ENCODE measurements at regions not wholly inside any gene's neighbourhood (a gene's known extent, or its start where the extent isn't known, plus 50 kb on each side); places are given as distances from the start of the nearest gene placed in this dataset.

- DNase-seq, result no peak
These were observed 50.6 kb upstream of the SLC45A1 start for GRCh38 chr1:8267307-8267706.

- no peak for DNase-seq
These were observed 51.3 kb upstream of the SLC45A1 start for GRCh38 chr1:8266436-8267165.

- peak; percentile 59 for DNase-seq
These were observed 54.1 kb upstream of the SLC45A1 start for GRCh38 chr1:8263791-8264190.

- no peak for DNase-seq
These were observed 56.5 kb upstream of the SLC45A1 start for GRCh38 chr1:8261398-8261762.

- peak; percentile 58 for DNase-seq
These were observed 58.2 kb upstream of the SLC45A1 start for GRCh38 chr1:8259498-8260290.

- peak; percentile 74 for DNase-seq
These were observed 60.3 kb upstream of the SLC45A1 start for GRCh38 chr1:8257621-8258020.

GRCh38 chr1:8256321-8256720 is 61.6 kb upstream of the SLC45A1 start:
- no peak for DNase-seq

GRCh38 chr1:8255712-8256111 is 62.2 kb upstream of the SLC45A1 start:
- no peak for DNase-seq

- DNase-seq, result no peak
These were observed 65.5 kb upstream of the SLC45A1 start for GRCh38 chr1:8252266-8252951.

GRCh38 chr1:8251635-8252034 is 66.3 kb upstream of the SLC45A1 start:
- DNase-seq, result no peak

GRCh38 chr1:8249838-8250237 is 68.1 kb upstream of the SLC45A1 start:
- DNase-seq, result no peak

GRCh38 chr1:8247811-8248436 is 70.0 kb upstream of the SLC45A1 start:
- DNase-seq, result no peak

- no peak for DNase-seq
These were observed 73.6 kb upstream of the SLC45A1 start for GRCh38 chr1:8244304-8244703.

- DNase-seq, result no peak
These were observed 75.4 kb upstream of the SLC45A1 start for GRCh38 chr1:8242498-8242897.

- DNase-seq, result no peak
These were observed 76.4 kb upstream of the SLC45A1 start for GRCh38 chr1:8241417-8242014.

- peak; percentile 9 for DNase-seq
These were observed 78.4 kb upstream of the SLC45A1 start for GRCh38 chr1:8239306-8240023.

GRCh38 chr1:8239039-8239305 is 78.9 kb upstream of the SLC45A1 start:
- peak; percentile 37 for DNase-seq

- DNase-seq, result no peak
These were observed 79.5 kb upstream of the SLC45A1 start for GRCh38 chr1:8238141-8239038.

GRCh38 chr1:8232036-8232757 is 85.7 kb upstream of the SLC45A1 start:
- no peak for DNase-seq

GRCh38 chr1:8230292-8230621 is 87.7 kb upstream of the SLC45A1 start:
- DNase-seq, result no peak

GRCh38 chr1:8228253-8228652 is 89.7 kb upstream of the SLC45A1 start:
- no peak for DNase-seq

Data from NCI-H226 (cell line).